CD14-positive monocyte (primary cell): ENCODE measurements at regions not wholly inside any gene's neighbourhood (a gene's known extent, or its start where the extent isn't known, plus 50 kb on each side); places are given as distances from the start of the nearest gene placed in this dataset.

ENCODE experiments used
- DNase-seq, 3 donors: peaks; one replicate each; pipeline ENCODE4 v3.0.0-alpha.2; 2011 to 2022
- H2AFZ ChIP-seq: 2 replicates; pipeline ENCODE4 v1.6.0; 2012; ENCODE audit warnings: mild to moderate bottlenecking, low read depth, low read length, inconsistent platforms; ENCODE audit not compliant: insufficient read depth, poor library complexity, severe bottlenecking
- H3K27ac ChIP-seq, 2 donors: 1 replicate in 1 of 2; 2 replicates in 1 of 2; pipeline ENCODE4 v1.5.1; 2012 to 2013; ENCODE audit warnings: low read length in 2 of 2, control low read depth in 1 of 2, inconsistent platforms in 1 of 2, low read depth in 1 of 2, mild to moderate bottlenecking in 1 of 2
- H3K27me3 ChIP-seq, 2 donors: one replicate each; pipeline versions ENCODE4 v1.6.0 to v1.6.1; 2011 to 2013; ENCODE audit warnings: low read length in 2 of 2; ENCODE audit not compliant: control insufficient read depth in 2 of 2, insufficient read depth in 2 of 2
- H3K36me3 ChIP-seq, 2 donors: replicated peaks in 1 of 2; 1 replicate in 1 of 2; 2 replicates in 1 of 2; pipeline versions ENCODE4 v1.5.1 to v1.6.1; 2012 to 2013; ENCODE audit warnings: low read length in 2 of 2, control low read depth in 1 of 2, inconsistent platforms in 1 of 2, mild to moderate bottlenecking in 1 of 2; ENCODE audit not compliant: insufficient read depth in 2 of 2, control insufficient read depth in 1 of 2
- H3K4me1 ChIP-seq, 2 donors: 1 replicate in 1 of 2; 2 replicates in 1 of 2; pipeline versions ENCODE4 v1.5.1 to v1.6.1; 2012 to 2013; ENCODE audit warnings: low read length in 2 of 2, control low read depth in 1 of 2, inconsistent platforms in 1 of 2, mild to moderate bottlenecking in 1 of 2, moderate library complexity in 1 of 2; ENCODE audit not compliant: insufficient read depth in 2 of 2, control insufficient read depth in 1 of 2
- H3K4me2 ChIP-seq: replicated peaks from 2 replicates; pipeline ENCODE3; 2012; ENCODE audit warnings: low read length, moderate library complexity, mild to moderate bottlenecking; ENCODE audit not compliant: poor library complexity, severe bottlenecking; ENCODE audit errors: extremely low read depth
- H3K4me3 ChIP-seq, 3 experiments: fragments of 200-600 bp in 1 of 3; sonication (generic) in 1 of 3; replicated peaks in 1 of 3; 1 replicate in 2 of 3; 2 replicates in 1 of 3; pipeline ENCODE4 v1.5.1; 2011 to 2013; ENCODE audit warnings: low read length in 3 of 3, mild to moderate bottlenecking in 3 of 3, control low read depth in 2 of 3, low read depth in 2 of 3, inconsistent platforms in 1 of 3, moderate library complexity in 1 of 3
- H3K79me2 ChIP-seq: 2 replicates; pipeline ENCODE4 v1.6.0; 2012; ENCODE audit warnings: mild to moderate bottlenecking, control low read depth, inconsistent platforms, low read length, moderate library complexity; ENCODE audit not compliant: insufficient read depth
- H3K9ac ChIP-seq: 2 replicates; pipeline ENCODE4 v1.6.0; 2017; ENCODE audit warnings: low read length, mild to moderate bottlenecking; ENCODE audit not compliant: insufficient read depth, poor library complexity, severe bottlenecking
- H3K9me3 ChIP-seq, 2 donors: replicated peaks in 1 of 2; 1 replicate in 1 of 2; 2 replicates in 1 of 2; pipeline versions ENCODE4 v1.5.1 to v1.6.1; 2012 to 2013; ENCODE audit warnings: low read length in 2 of 2, control low read depth in 1 of 2; ENCODE audit not compliant: control insufficient read depth in 1 of 2, insufficient read depth in 1 of 2
- H4K20me1 ChIP-seq: 2 replicates; pipeline ENCODE4 v1.6.0; 2012; ENCODE audit warnings: mild to moderate bottlenecking, low read length, control low read depth, moderate library complexity; ENCODE audit not compliant: insufficient read depth
- H3K27ac Mint-ChIP-seq, 7 donors: one replicate each; pipeline ENCODE4 v1.8.0; 2020; ENCODE audit warnings: mild to moderate bottlenecking in 7 of 7, mixed read lengths in 7 of 7, moderate library complexity in 6 of 7, inconsistent platforms in 2 of 7
- H3K27me3 Mint-ChIP-seq, 3 donors: one replicate each; pipeline ENCODE4 v1.8.0; 2021 to 2022; ENCODE audit warnings: low read depth in 3 of 3, mild to moderate bottlenecking in 3 of 3, mixed read lengths in 3 of 3, moderate library complexity in 3 of 3, inconsistent platforms in 1 of 3
- H3K36me3 Mint-ChIP-seq, 2 donors: one replicate each; pipeline ENCODE4 v1.8.0; 2020; ENCODE audit warnings: mixed read lengths in 2 of 2, inconsistent platforms in 1 of 2, mild to moderate bottlenecking in 1 of 2
- H3K4me1 Mint-ChIP-seq: one replicate; pipeline ENCODE4 v1.8.0; 2020; ENCODE audit warnings: mild to moderate bottlenecking, mixed read lengths
- H3K4me3 Mint-ChIP-seq, 2 donors: one replicate each; pipeline ENCODE4 v1.8.0; 2020; ENCODE audit warnings: mild to moderate bottlenecking in 2 of 2, mixed read lengths in 2 of 2, moderate library complexity in 1 of 2
- H3K9me3 Mint-ChIP-seq, 7 donors: one replicate each; pipeline ENCODE4 v1.8.0; 2020 to 2022; ENCODE audit warnings: mixed read lengths in 7 of 7, mild to moderate bottlenecking in 6 of 7, moderate library complexity in 6 of 7, inconsistent platforms in 2 of 7
- CTCF ChIP-seq: fragments of 200-600 bp; IDR thresholded peaks from one replicate; pipeline ENCODE4 v1.8.0; 2022; ENCODE audit warnings: antibody characterized with exemption, mild to moderate bottlenecking
- WGBS: methylation state at CpG from one replicate; pipeline ENCODE4 v1.1.5; 2013; ENCODE audit warnings: missing lambda C conversion rate; ENCODE audit not compliant: insufficient coverage; 5-methylcytosine and 5-hydroxymethylcytosine counted together
- intact Hi-C, 2 donors: fragments of 100-400 bp; cut with micrococcal nuclease; formaldehyde crosslinking; loops; one replicate each; pipeline versions ENCODE4 v1.15.0 to v1.15.1; 2023

- Mint-ChIP-seq H3K4me1 (no peaks in the 10 kb centered on the region), H3K4me3 (no peak overlapping the region), H3K9me3 (no peaks in the 10 kb centered on the region), H3K27me3 (peaks cover 5 to 16% (median 6%) of the 10 kb centered on the region in 3 donors), H3K36me3 (no peaks in the 10 kb centered on the region), H3K27ac (no peak overlapping the region)
- no peaks in the 10 kb centered on the region for H3K79me2 ChIP-seq
- no peaks in the 10 kb centered on the region for H4K20me1 ChIP-seq
- TF ChIP-seq CTCF = no peak
- H3K4me1 ChIP-seq = no peaks in the 10 kb centered on the region
- no peaks in the 10 kb centered on the region for H3K9me3 ChIP-seq
- no peaks in the 10 kb centered on the region for H3K36me3 ChIP-seq
- H3K9ac ChIP-seq = no peak overlapping the region
- no peak overlapping the region for H3K27ac ChIP-seq
- no peak overlapping the region for H3K4me3 ChIP-seq
- intact Hi-C loops = loop anchor here in 1 of 2 donors (10.0 kb wide), 1 partner anchor 154 kb away; the partner anchor contains the start of gene ALK
- WGBS = 29% methylated on average over 1 of the region's 1 CpG
- H2AFZ ChIP-seq = no peak overlapping the region
- H3K4me2 ChIP-seq = no peak overlapping the region
- H3K27me3 ChIP-seq = no peaks in the 10 kb centered on the region
- DNase-seq = no peak
Measured at GRCh38 chr2:30078521-30078920, 68.3 kb upstream of the YPEL5 start.

- Mint-ChIP-seq H3K4me1 (no peaks in the 10 kb centered on the region), H3K9me3 (no peaks in the 10 kb centered on the region), H3K27ac (no peak overlapping the region), H3K27me3 (peaks cover 10 to 15% (median 10%) of the 10 kb centered on the region in 3 donors), H3K36me3 (no peaks in the 10 kb centered on the region), H3K4me3 (no peak overlapping the region)
- Histone ChIP-seq H3K9me3 (no peaks in the 10 kb centered on the region), H3K9ac (no peak overlapping the region), H3K36me3 (no peaks in the 10 kb centered on the region), H3K4me2 (no peak overlapping the region), H2AFZ (no peak overlapping the region), H3K27me3 (peaks cover 0 to 3% of the 10 kb centered on the region in 2 donors), H4K20me1 (no peaks in the 10 kb centered on the region), H3K4me3 (no peak overlapping the region), H3K79me2 (no peaks in the 10 kb centered on the region), H3K27ac (no peak overlapping the region), H3K4me1 (no peaks in the 10 kb centered on the region)
- WGBS = 91% methylated on average over 2 of the region's 4 CpGs
- DNase-seq = no peak
- no peak for TF ChIP-seq CTCF
- intact Hi-C loops = no loop called here
Measured at GRCh38 chr2:30084915-30085314, 61.9 kb upstream of the YPEL5 start.
